MCF 10A (cell line): ENCODE measurements at regions not wholly inside any gene's neighbourhood (a gene's known extent, or its start where the extent isn't known, plus 50 kb on each side); places are given as distances from the start of the nearest gene placed in this dataset.
"Not testable (repeated sequence)": the region's sequence is repeated elsewhere in the genome, so short reads cannot be mapped to it uniquely, and the experiment has no call there.

Source experiments
- BruUV-seq: library from RNA; stranded (reverse); fragments of 400-500 nt; replicated peaks from 2 replicates; lab custom pipeline; 2021; lab: Mats Ljungman, UMichigan
- CTCF ChIA-PET: fragments of 300-600 bp; sonication (Branson Sonifier 250); formaldehyde crosslinking; extraction: SDS; loops from one replicate; lab custom pipeline; 2021; ENCODE audit warnings: antibody characterized with exemption, inconsistent platforms; lab: Yijun Ruan, JAX
- POLR2A ChIA-PET: fragments of 300-600, 350-650 bp; sonication (Branson Sonifier 250); formaldehyde crosslinking; extraction: SDS; loops from one replicate; lab custom pipeline; 2020; ENCODE audit warnings: antibody characterized with exemption, inconsistent platforms; lab: Yijun Ruan, JAX
- DNase-seq: peaks from one replicate; pipeline ENCODE4 v3.0.0-alpha.2; 2018; ENCODE audit not compliant: unreplicated experiment
- H3K27ac Mint-ChIP-seq: one replicate; pipeline ENCODE4 v1.8.0; 2022; ENCODE audit warnings: mild to moderate bottlenecking, low read depth, mixed read lengths; ENCODE audit not compliant: unreplicated experiment
- H3K27me3 Mint-ChIP-seq: one replicate; pipeline ENCODE4 v1.8.0; 2022; ENCODE audit warnings: mixed read lengths; ENCODE audit not compliant: insufficient read depth, unreplicated experiment
- H3K36me3 Mint-ChIP-seq: one replicate; pipeline ENCODE4 v1.8.0; 2022; ENCODE audit warnings: mild to moderate bottlenecking, moderate library complexity, mixed read lengths; ENCODE audit not compliant: insufficient read depth, unreplicated experiment
- H3K4me1 Mint-ChIP-seq: one replicate; pipeline ENCODE4 v1.8.0; 2022; ENCODE audit warnings: mixed read lengths; ENCODE audit not compliant: insufficient read depth, unreplicated experiment
- H3K4me3 Mint-ChIP-seq: one replicate; pipeline ENCODE4 v1.8.0; 2022; ENCODE audit warnings: mild to moderate bottlenecking, moderate library complexity, mixed read lengths; ENCODE audit not compliant: unreplicated experiment
- H3K9me3 Mint-ChIP-seq: one replicate; pipeline ENCODE4 v1.8.0; 2022; ENCODE audit warnings: mixed read lengths; ENCODE audit not compliant: unreplicated experiment
- intact Hi-C: fragments of 100-400 bp; cut with micrococcal nuclease; formaldehyde crosslinking; loops from 2 replicates; pipeline ENCODE4 v1.14.1; 2022
- TF ChIP-seq, protein P1 (sequence below): fragments of 200-600 bp; IDR thresholded peaks from one replicate; pipeline ENCODE4 v1.8.0; 2022; ENCODE audit warnings: antibody characterized with exemption, mild to moderate bottlenecking; ENCODE audit not compliant: unreplicated experiment

GRCh38 chr4:55001538-55001937 is 123.9 kb downstream of the KDR start:
- DNase-seq, result no peak
- intact Hi-C loops, result no loop called here
- Mint-ChIP-seq H3K4me1 (peaks cover 26% of the 10 kb centered on the region), H3K36me3 (no peaks in the 10 kb centered on the region), H3K4me3 (no peak overlapping the region), H3K27me3 (no peaks in the 10 kb centered on the region), H3K27ac (peak overlapping the region; percentile 1), H3K9me3 (no peaks in the 10 kb centered on the region)
- POLR2A ChIA-PET, result interaction anchor here (0.6 to 1.6 kb wide), 6 partner anchors 25 to 612 kb away, joined by 3 to 4 read pairs (median 3); no protein-coding TSS in a partner anchor
- BruUV-seq, result no TSS peak
- CTCF ChIA-PET, result interaction anchor here (0.8 to 2.8 kb wide), 9 partner anchors 9 to 378 kb away, joined by 3 to 26 read pairs (median 4); partner anchors contain the start of gene SRD5A3
- TF ChIP-seq, protein P1, sequence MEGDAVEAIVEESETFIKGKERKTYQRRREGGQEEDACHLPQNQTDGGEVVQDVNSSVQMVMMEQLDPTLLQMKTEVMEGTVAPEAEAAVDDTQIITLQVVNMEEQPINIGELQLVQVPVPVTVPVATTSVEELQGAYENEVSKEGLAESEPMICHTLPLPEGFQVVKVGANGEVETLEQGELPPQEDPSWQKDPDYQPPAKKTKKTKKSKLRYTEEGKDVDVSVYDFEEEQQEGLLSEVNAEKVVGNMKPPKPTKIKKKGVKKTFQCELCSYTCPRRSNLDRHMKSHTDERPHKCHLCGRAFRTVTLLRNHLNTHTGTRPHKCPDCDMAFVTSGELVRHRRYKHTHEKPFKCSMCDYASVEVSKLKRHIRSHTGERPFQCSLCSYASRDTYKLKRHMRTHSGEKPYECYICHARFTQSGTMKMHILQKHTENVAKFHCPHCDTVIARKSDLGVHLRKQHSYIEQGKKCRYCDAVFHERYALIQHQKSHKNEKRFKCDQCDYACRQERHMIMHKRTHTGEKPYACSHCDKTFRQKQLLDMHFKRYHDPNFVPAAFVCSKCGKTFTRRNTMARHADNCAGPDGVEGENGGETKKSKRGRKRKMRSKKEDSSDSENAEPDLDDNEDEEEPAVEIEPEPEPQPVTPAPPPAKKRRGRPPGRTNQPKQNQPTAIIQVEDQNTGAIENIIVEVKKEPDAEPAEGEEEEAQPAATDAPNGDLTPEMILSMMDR, result no peak

DNA sequence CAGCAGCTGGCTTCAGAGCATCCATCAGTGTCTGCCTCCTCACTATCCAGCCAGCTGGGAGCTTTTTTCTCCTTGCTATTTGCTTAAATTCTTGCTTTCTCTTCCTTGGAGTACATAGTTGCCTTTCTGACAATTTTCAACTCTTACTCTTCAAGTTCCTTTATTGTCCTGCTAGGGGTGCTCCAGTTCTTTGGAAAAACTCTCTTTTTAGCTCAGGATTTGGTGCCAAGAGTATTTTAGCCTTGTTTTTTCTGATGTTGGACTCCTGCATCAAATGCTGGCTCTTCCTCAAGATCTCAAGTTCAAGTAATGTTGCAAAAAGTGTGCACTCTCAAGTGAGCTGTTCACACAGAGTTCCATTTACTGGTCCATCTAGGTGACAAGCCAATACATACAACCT is 126.4 kb downstream of the KDR start:
- Mint-ChIP-seq H3K36me3 (no peaks in the 10 kb centered on the region), H3K4me3 (no peak overlapping the region), H3K4me1 (peaks cover 26% of the 10 kb centered on the region), H3K9me3 (no peaks in the 10 kb centered on the region), H3K27me3 (no peaks in the 10 kb centered on the region), H3K27ac (no peak overlapping the region)
- peak; percentile 47 for DNase-seq
- TF ChIP-seq, protein P1, result peak; percentile 47
- BruUV-seq, result no TSS peak
- ChIA-PET POLR2A (interaction anchor here (0.6 to 2.1 kb wide), 12 partner anchors 10 to 1470 kb away, joined by 3 to 7 read pairs (median 3); no protein-coding TSS in a partner anchor), CTCF (interaction anchor here (0.6 to 4.3 kb wide), 46 partner anchors 9 to 868 kb away, joined by 3 to 58 read pairs (median 4); partner anchors contain the start of gene SRD5A3)
- intact Hi-C loops, result loop anchor here (1.0 to 5.0 kb wide), 2 partner anchors 322 to 553 kb away; no protein-coding TSS in a partner anchor

- BruUV-seq, H3K4me1 Mint-ChIP-seq, intact Hi-C loops, H3K27ac Mint-ChIP-seq, H3K36me3 Mint-ChIP-seq, DNase-seq, H3K27me3 Mint-ChIP-seq, POLR2A ChIA-PET, H3K4me3 Mint-ChIP-seq: not testable (repeated sequence)
- H3K9me3 Mint-ChIP-seq, result peaks cover 27% of the 10 kb centered on the region
- CTCF ChIA-PET, result interaction anchor here (1.0 to 4.0 kb wide), 3 partner anchors 22 to 669 kb away, joined by 4 to 23 read pairs (median 9); no protein-coding TSS in a partner anchor
Measured at GRCh38 chr4:54993473-54994026, 131.8 kb downstream of the KDR start.

GRCh38 chr4:54992266-54992665 is 133.1 kb downstream of the KDR start:
- ChIA-PET CTCF (no interaction called here), POLR2A (no interaction called here)
- no peaks in the 10 kb centered on the region for H3K4me1 Mint-ChIP-seq
- no peaks in the 10 kb centered on the region for H3K27me3 Mint-ChIP-seq
- no peak overlapping the region for H3K27ac Mint-ChIP-seq
- no peak for DNase-seq
- intact Hi-C loops, result no loop called here
- no peak overlapping the region for H3K4me3 Mint-ChIP-seq
- peaks cover 37% of the 10 kb centered on the region for H3K9me3 Mint-ChIP-seq
- TF ChIP-seq, protein P1, result no peak
- no TSS peak for BruUV-seq
- no peaks in the 10 kb centered on the region for H3K36me3 Mint-ChIP-seq
